HG02623 (cell line): ENCODE measurements at regions not wholly inside any gene's neighbourhood (a gene's known extent, or its start where the extent isn't known, plus 50 kb on each side); places are given as distances from the start of the nearest gene placed in this dataset.

Experiments
- ATAC-seq: cut with Tn5 transposase; IDR thresholded peaks from one replicate; pipeline ENCODE4 v1.9.1; 2021; ENCODE audit warnings: moderate library complexity; ENCODE audit not compliant: unreplicated experiment

DNA sequence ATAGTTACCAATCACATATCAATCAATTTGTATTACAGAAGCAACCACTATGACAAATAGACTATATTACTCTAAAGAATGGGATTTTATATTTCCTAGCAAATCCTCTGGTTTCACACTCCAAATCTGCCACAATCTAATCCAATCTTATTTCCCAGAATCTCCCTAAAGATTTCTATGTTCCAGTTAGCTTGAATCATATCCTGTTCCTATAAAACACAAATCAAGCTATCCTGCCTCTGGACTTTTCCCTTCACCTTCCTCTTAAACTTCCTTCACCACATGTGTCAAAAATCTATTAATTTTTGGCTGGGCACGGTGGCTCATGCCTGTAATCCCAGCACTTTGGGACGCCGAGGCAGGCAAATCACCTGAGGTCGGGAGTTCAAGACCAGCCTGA is 50.0 kb downstream of the PIK3C2A start:
- ATAC-seq: no peak

DNA sequence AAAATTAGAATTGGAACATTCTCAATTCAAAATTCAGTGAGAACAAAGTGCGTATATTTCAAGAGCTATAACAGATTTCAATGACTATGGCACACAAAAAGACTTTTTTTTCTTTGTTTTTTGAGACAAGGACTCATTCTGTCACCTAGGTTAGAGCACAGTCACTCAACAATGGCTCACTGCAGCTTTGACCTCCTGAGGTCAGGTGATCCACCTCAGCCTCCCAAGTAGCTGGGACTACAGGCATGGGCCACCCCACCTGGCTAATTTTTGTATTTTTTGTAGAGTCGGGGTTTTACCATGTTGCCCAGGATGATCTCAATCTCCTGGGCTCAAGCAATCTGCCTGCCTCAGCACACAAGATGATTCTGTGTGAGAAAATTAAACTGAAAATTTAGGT is 51.5 kb downstream of the PIK3C2A start:
- ATAC-seq: no peak

DNA sequence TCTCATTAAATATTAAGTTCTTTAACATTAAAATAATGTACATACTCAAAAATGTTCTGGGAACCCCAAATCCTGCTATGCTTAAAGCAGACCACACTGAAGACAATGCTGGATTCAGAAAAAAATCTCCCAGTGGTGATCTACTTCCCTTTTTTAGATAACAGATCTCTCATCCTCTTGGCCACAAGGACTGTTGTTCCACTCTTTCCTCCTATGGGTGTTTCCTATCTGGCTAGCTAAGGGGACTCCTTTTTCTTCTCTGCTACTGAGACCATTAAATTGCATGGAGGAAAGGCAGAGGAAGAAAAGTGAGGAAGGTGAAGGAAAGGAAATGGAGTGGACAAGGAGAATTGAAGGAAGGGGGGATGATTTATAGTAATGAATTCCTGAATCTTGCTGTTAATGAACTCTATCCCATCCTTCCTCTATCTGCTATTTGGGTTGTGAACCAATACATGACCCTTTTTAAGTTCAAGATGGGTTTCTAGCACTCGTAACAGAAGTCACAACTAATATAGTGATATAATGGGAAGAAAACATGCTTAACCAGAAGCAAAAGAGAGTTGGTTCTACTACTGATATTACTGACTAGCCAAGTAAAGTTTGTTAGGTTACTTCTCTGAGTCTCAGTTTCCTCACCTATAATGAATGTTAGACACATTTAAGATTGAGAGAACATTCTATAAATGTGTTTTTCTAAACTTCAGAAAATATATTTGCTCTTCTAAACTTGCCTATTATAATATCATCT is 53.2 kb downstream of the PIK3C2A start:
- peak; percentile 53 for ATAC-seq

DNA sequence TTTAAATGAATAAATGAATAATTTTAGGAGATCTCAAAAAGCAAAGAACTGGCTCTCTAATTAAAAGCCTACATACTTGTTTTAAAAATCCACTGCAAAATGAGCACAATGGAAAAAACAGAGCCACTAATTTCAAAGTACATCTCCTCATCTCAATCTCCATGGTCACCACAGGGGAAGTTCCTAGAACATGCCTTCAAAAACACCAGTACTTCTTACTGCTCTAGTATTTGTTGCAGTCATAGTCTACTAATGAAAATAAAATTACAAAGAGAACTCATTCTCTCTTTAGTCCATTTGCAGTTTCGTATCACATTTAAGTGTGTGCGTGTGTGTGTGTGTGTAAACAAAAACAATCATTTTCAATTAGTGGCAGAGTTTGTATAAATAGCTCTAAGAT is 54.0 kb downstream of the PIK3C2A start:
- ATAC-seq: no peak

- ATAC-seq: no peak
Measured at GRCh38 chr11:17152306-17152705, 55.5 kb downstream of the PIK3C2A start.

- no peak for ATAC-seq
Measured at GRCh38 chr11:17150521-17150920, 57.3 kb downstream of the PIK3C2A start.

DNA sequence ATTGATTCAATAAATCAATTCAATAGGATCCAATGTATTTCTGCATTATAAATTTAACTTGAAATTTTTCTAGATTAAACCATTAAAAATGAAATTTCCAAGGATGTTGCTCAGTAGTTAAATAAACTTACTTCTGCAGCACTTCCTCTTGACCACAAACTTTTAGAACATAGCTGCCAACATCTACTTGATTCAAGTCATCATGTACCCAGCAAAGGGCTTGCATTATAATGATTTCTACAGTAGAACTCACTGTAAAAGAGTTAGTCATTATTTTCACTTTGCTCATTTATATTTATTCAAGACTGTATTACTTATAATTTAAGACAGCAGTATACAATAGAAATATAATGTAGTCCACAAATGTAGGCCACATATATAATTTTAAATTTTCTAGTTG is 59.2 kb downstream of the PIK3C2A start:
- no peak for ATAC-seq

DNA sequence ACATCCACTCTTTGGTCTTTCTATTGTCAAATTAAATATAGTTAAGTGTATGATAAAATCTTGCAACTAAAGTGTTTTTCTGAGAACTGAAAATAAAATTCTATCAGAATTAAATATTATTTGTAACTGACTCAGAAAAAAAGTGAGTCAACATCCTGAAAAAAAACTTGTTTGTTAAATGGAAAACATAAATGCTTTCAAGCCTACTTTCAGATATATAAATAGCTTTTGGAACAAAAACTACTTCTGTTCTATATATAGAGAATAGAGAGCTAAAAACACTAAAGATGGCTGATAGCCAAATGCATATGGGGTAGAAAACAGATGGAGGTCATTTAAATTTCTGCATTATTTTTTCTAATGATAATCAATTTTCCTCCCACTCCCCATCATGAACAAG is 61.8 kb downstream of the PIK3C2A start:
- ATAC-seq: no peak

- ATAC-seq: no peak
Measured at GRCh38 chr11:17142450-17142849, 65.0 kb upstream of the RPS13 start.

DNA sequence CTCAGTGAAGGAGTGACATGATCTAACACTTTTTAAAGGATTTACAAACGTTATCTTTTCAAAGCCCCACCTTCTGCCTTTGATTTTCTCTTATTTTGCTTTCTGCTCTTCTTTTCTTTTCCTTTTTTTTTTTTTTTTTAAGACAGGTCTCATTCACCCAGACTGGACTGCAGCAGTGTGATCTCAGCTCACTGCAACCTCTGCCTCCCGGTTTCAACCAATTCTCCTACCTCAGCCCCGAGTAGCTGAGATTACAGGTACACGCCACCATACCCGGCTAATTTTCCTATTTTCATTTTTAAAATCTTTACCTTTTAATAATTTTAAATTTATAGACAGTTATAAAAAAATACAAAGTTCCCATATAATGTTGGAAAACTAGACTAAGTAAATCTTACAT is 63.7 kb upstream of the RPS13 start:
- ATAC-seq: no peak

GRCh38 chr11:17138562-17138961 is 61.1 kb upstream of the RPS13 start:
- no peak for ATAC-seq

- ATAC-seq: no peak
Measured at GRCh38 chr11:17135916-17136683, 58.6 kb upstream of the RPS13 start.

DNA sequence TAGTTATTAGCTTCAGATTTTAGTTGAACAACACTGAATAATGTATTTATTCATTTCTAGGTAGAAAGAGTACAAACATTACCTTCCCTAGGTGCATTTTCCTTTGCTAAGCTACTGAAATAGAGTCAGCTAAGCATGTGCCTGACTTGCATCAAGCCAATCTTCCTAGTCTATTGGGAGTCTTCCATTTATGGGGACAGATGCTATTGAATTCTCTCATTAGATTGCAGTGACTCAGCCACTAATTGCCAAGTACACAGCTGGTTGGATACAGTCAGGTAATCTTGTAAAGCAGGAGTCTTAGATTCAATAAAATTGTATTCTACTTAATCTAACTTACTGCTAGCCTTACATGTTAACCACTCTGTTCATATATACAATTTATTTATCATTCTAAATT is 55.2 kb upstream of the RPS13 start:
- no peak for ATAC-seq

GRCh38 chr11:17129003-17129402 is 51.5 kb upstream of the RPS13 start:
- no peak for ATAC-seq
